Gastrocnemius medialis (tissue), 4 donors: ENCODE measurements at regions not wholly inside any gene's neighbourhood (a gene's known extent, or its start where the extent isn't known, plus 50 kb on each side); places are given as distances from the start of the nearest gene placed in this dataset.

Experiments
- CTCF ChIP-seq, 5 experiments: fragments of 450-650 bp in 3 of 5; fragments of 200-600 bp in 2 of 5; sonication (generic) in 2 of 5; IDR thresholded peaks in 4 of 5; conservative IDR thresholded peaks in 1 of 5; 1 replicate in 4 of 5; 2 replicates in 1 of 5; pipeline ENCODE4 v1.5.1; 2016 to 2019; ENCODE audit warnings: antibody characterized with exemption in 5 of 5, mild to moderate bottlenecking in 3 of 5, moderate library complexity in 3 of 5
- POLR2A ChIP-seq, 2 donors: fragments of 450-650 bp; IDR thresholded peaks; one replicate each; pipeline ENCODE4 v1.6.1; 2017; ENCODE audit warnings: antibody characterized with exemption in 2 of 2, mild to moderate bottlenecking in 2 of 2, moderate library complexity in 2 of 2

GRCh38 chr3:23659274-23659673 is 146.5 kb upstream of the UBE2E1 start:
- TF ChIP-seq CTCF (IDR thresholded peaks at IDR 0.05 in 4 of 5, conservative IDR thresholded peaks at IDR 0.05 in 1 of 5) (no peak), POLR2A (IDR thresholded peaks at IDR 0.05) (no peak)
